ENCODE measurements at regions not wholly inside any gene's neighbourhood (a gene's known extent, or its start where the extent isn't known, plus 50 kb on each side); places are given as distances from the start of the nearest gene placed in this dataset.

- TF ChIP-seq CTCF (IDR thresholded peaks at IDR 0.05; ENCODE audit: extremely low read depth in 1 of 2, insufficient read depth in 1 of 2, low read depth in 1 of 2, low read length in 2 of 2) (no peak), EZH2 (IDR thresholded peaks at IDR 0.05; ENCODE audit: borderline replicate concordance, low read depth, low read length, severe bottlenecking) (no peak), POLR2A (IDR thresholded peaks at IDR 0.05; ENCODE audit: low read depth, low read length) (no peak), FOS (IDR thresholded peaks at IDR 0.05; ENCODE audit: borderline replicate concordance, insufficient read depth, low read length) (no peak), POLR2AphosphoS5 (IDR thresholded peaks at IDR 0.05; ENCODE audit: insufficient read depth, low read depth, low read length) (no peak)
- TF ChIP-seq, protein P1, sequence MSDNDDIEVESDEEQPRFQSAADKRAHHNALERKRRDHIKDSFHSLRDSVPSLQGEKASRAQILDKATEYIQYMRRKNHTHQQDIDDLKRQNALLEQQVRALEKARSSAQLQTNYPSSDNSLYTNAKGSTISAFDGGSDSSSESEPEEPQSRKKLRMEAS (IDR thresholded peaks at IDR 0.05; ENCODE audit: insufficient read depth, insufficient read length), result no peak
Observed at GRCh38 chr5:8306288-8306896, 437.4 kb downstream of the MTRR start.

Measured in endothelial cell of umbilical vein (primary cell).